H1 (cell line): ENCODE measurements at regions not wholly inside any gene's neighbourhood (a gene's known extent, or its start where the extent isn't known, plus 50 kb on each side); places are given as distances from the start of the nearest gene placed in this dataset.

Source experiments
- ATF2 ChIP-seq: IDR thresholded peaks from 2 replicates; pipeline ENCODE4 v1.6.1; 2012; ENCODE audit warnings: low read length, inconsistent platforms
- CTCF ChIP-seq, 3 experiments: IDR thresholded peaks; 1 replicate in 2 of 3; 2 replicates in 1 of 3; pipeline versions ENCODE4 v1.5.1 to v1.6.1; 2011; ENCODE audit warnings: low read length in 3 of 3, mild to moderate bottlenecking in 3 of 3, inconsistent platforms in 2 of 3, low read depth in 1 of 3, moderate library complexity in 1 of 3; ENCODE audit not compliant: insufficient read depth in 1 of 3; ENCODE audit errors: control extremely low read depth in 1 of 3
- EGR1 ChIP-seq: IDR thresholded peaks from 2 replicates; pipeline ENCODE4 v1.6.1; 2011; ENCODE audit warnings: low read depth, low read length, borderline replicate concordance
- EP300 ChIP-seq, 2 experiments: IDR thresholded peaks; 1 replicate in 1 of 2; 2 replicates in 1 of 2; pipeline ENCODE4 v1.6.1; 2011 to 2012; ENCODE audit warnings: low read depth in 2 of 2, low read length in 2 of 2, mild to moderate bottlenecking in 2 of 2, borderline replicate concordance in 1 of 2, inconsistent platforms in 1 of 2, moderate library complexity in 1 of 2
- EZH2 ChIP-seq: fragments of 200-600 bp; sonication (generic); IDR thresholded peaks from 2 replicates; pipeline ENCODE4 v1.7.1; 2012; ENCODE audit warnings: low read depth, mild to moderate bottlenecking, moderate library complexity, low read length, inconsistent platforms; ENCODE audit not compliant: severe bottlenecking
- MAFK ChIP-seq: IDR thresholded peaks from 2 replicates; pipeline ENCODE4 v1.6.1; 2012; ENCODE audit warnings: low read depth, mild to moderate bottlenecking, improper control_type of control experiment, low read length
- POLR2A ChIP-seq, 2 experiments: IDR thresholded peaks; 1 replicate in 1 of 2; 2 replicates in 1 of 2; pipeline ENCODE4 v1.6.1; 2011; ENCODE audit warnings: low read depth in 2 of 2, low read length in 2 of 2, mild to moderate bottlenecking in 2 of 2; ENCODE audit errors: control extremely low read depth in 1 of 2
- POLR2AphosphoS5 ChIP-seq: IDR thresholded peaks from 2 replicates; pipeline ENCODE4 v1.6.1; 2011; ENCODE audit warnings: low read depth, low read length
- RAD21 ChIP-seq, 2 experiments: IDR thresholded peaks in 1 of 2; conservative IDR thresholded peaks in 1 of 2; 2 replicates each; pipeline ENCODE4 v1.6.1; 2011; ENCODE audit warnings: low read depth in 2 of 2, low read length in 2 of 2, improper control_type of control experiment in 1 of 2, inconsistent platforms in 1 of 2, mild to moderate bottlenecking in 1 of 2, moderate library complexity in 1 of 2
- RFX5 ChIP-seq: IDR thresholded peaks from 2 replicates; pipeline ENCODE4 v1.6.1; 2011; ENCODE audit warnings: low read depth, low read length, improper control_type of control experiment, borderline replicate concordance
- SP2 ChIP-seq: IDR thresholded peaks from 2 replicates; pipeline ENCODE4 v1.6.1; 2012; ENCODE audit warnings: mild to moderate bottlenecking, low read length, inconsistent platforms
- SRF ChIP-seq: IDR thresholded peaks from 2 replicates; pipeline ENCODE4 v1.6.1; 2011; ENCODE audit warnings: mild to moderate bottlenecking, low read depth, low read length, moderate library complexity
- TAF1 ChIP-seq: IDR thresholded peaks from 2 replicates; pipeline ENCODE4 v1.6.1; 2011; ENCODE audit warnings: mild to moderate bottlenecking, low read depth, low read length
- USF2 ChIP-seq: IDR thresholded peaks from 2 replicates; pipeline ENCODE4 v1.6.1; 2011; ENCODE audit warnings: low read length, improper control_type of control experiment

GRCh38 chr9:107650321-107650720 is 160.8 kb upstream of the KLF4 start:
- no peak for TF ChIP-seq TAF1
- TF ChIP-seq SRF = no peak
- TF ChIP-seq MAFK = no peak
- TF ChIP-seq CTCF (IDR thresholded peaks at IDR 0.05; ENCODE audit: control extremely low read depth in 1 of 3, insufficient read depth in 1 of 3, low read depth in 1 of 3, low read length in 3 of 3) = no peak
- TF ChIP-seq EP300 (IDR thresholded peaks at IDR 0.05; ENCODE audit: borderline replicate concordance in 1 of 2, low read depth in 2 of 2, low read length in 2 of 2) = no peak
- TF ChIP-seq ATF2 = no peak
- TF ChIP-seq SP2 = no peak
- no peak for TF ChIP-seq EZH2
- no peak for TF ChIP-seq POLR2A (IDR thresholded peaks at IDR 0.05; ENCODE audit: control extremely low read depth in 1 of 2, low read depth in 2 of 2, low read length in 2 of 2)
- no peak for TF ChIP-seq USF2
- no peak for TF ChIP-seq POLR2AphosphoS5
- TF ChIP-seq EGR1 = no peak
- TF ChIP-seq RAD21 (IDR thresholded peaks at IDR 0.05 in 1 of 2, conservative IDR thresholded peaks at IDR 0.05 in 1 of 2; ENCODE audit: low read depth in 2 of 2, low read length in 2 of 2) = no peak
- no peak for TF ChIP-seq RFX5
